ENCODE measurements at regions not wholly inside any gene's neighbourhood (a gene's known extent, or its start where the extent isn't known, plus 50 kb on each side); places are given as distances from the start of the nearest gene placed in this dataset.
A peak's percentile ranks its signal among the peaks of the same experiment; 100 is the strongest.

DNA sequence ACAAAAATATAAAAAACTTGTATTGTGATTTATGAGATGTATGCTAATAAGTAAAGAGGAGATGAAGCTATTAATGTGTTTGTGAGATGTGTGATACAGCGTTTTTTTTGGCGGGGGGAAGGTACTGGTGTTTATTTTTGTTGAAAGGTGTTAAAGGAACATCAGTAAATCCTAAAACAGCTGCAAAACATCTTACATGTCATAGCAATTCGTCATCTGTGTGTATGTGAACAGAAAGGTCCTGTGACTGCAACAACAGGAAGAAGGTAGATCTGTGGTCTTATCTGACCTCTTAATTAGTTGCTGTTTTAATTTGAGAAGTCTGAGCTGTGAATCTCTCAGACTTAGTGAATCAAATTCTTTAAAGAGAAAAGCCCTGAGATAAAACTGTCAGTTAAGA, 1041.1 kb downstream of the JRKL start:
- no peak for DNase-seq (ENCODE audit: low spot score)

DNA sequence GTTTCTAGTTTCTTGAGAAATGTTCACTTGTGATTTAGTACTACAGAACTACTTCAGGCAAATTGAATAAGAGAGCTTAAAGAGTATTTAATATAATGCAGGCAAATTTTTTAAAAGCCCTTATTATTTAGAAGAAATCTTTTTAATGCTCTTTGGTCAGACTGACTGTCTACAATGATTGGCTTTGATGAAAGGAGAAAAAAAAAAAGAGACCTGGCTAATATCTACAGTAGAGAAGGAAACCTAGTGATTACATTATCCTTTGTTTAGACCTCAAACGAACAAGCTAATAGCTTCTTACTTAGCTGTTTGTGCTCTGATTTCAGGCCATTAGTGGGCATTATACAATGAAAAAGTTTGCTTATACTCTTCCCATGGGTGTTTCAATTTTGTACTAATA, 1043.1 kb downstream of the JRKL start:
- DNase-seq (ENCODE audit: low spot score): no peak

DNA sequence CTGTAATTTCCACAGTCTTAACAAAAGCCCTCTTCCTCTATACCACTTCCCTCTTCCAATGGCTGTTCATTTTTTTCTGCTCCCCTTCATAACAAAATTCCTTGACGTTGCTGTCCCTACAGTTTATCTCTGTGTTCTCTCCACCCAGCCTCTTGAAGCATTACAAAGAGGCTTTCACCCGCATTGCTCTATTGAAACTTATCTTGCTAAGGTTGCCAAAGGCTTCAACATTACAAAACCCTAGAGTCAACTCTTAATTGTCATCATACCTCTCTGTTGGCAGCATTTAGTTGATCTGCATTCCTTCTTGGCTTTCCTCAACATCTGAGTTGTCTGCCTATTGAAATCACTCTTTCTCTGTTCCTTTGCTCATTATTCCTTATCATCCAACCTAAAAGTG, 1055.7 kb downstream of the JRKL start:
- DNase-seq (ENCODE audit: low spot score): no peak

DNA sequence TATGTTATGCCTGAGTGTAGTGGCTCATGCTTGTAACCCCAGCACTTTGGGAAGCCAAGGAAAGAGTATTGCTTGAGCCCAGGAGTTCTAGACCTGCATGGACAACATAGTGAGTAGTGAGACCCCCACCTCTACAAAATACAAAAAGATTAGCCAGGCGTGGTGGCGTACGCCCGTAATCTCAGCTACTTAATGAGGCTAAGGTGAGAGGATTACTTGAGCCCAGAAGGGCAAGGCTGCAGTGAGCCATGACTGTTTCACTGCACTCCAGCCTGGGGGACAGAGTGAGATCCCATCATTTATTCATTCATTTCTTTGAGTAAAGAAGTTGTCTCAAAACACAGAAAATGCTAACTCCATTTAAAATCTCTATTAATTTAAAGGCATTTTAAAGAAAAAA, 1061.6 kb downstream of the JRKL start:
- no peak for DNase-seq (ENCODE audit: low spot score)

DNA sequence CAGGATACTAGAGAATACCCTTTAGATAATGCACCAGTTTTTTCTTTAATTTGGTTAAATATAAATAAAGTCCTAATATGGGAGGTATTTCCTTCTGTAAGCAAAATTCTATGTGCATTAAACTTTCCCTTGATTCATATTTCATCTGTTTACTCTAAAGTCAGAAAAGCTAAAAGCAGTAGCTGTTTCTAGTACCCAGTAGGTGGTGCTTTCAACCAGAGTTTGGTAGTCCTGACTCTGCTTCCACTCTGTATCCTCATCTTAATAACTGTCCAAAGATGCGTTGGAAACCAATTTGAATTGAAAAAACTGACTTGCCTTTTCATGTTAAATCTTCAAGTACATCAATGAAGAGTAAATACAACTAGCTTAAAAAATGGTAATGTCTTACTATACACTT, 1065.2 kb downstream of the JRKL start:
- peak; percentile 25 for DNase-seq (ENCODE audit: low spot score)

DNA sequence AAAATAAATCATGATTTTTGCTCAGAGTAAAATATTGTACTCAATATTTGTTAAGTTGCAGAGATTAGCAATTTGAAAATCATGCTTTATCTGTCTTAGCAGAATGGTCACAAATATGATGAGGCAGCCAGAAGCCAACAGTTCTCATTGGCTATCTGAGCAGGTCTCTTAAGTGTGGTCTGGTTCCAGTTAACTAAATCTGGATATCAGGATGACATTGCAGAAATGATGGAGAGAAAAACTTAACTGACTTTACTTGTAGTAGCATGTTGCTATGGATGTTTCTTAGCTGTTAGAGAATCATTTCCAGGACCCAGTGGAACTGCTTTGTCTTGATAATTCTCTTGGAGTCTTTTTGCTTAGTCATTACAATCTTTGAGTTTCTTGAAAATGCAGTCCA, 1070.3 kb downstream of the JRKL start:
- DNase-seq (ENCODE audit: low spot score): no peak

DNA sequence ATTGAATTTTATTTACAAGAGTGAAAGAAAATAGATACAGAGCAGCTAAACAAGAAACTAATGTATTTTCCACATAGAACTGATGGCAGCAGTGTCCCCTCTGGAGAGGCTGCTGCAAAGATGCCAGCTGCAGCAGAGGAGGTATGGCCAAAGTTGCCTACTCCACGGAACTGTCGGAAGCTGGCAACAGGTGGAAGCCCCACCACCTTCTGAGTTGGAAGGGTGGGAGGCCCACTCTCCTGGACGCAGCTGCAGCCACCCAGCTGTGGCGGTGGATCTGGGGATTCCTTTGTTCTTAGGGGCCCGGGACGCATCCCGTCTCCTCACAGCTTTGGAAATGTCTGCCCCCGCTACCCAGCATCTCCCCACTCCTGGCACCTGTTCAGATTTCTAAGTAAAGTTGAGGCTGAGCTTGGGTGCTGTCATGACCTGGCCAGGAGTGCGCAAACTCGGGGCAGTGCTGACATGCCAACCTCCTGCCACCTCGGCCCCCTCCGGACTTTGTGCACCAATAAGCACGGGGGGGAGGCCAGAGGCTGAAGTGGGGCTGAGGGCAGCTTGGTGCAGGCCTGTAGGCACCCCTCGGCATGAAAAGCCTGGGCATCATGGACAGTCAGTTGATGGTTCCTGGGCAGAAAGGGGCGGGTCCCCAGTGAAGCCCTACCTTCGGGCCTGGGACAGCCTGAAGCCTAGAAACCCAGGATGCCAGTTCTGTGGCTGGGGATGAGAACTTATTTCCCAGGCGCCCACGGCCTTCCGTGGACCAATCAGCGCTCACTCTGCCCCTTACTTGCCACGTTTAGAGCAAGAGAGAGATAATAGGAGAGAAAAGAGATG, 1071.4 kb downstream of the JRKL start:
- no peak for DNase-seq (ENCODE audit: low spot score)

DNA sequence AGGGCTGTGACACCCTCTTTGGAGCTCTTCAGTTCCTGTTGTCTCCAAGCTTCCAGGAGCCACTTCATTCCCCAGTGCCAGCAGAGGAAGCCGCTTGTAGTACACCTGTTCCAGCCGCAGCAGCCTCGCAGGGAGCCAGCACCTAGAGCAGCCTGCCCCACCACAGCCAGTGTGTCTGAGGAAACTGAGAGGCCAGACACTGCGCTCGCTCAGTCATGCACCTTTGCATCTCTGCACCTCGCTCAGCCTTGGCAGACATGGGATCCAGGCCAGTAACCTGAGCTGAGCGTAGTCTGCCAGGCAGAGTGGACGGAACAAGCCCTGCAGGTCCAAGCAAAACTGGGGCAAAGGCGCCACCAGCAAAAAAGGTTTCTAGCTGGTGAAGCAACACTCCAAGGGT, 1072.1 kb downstream of the JRKL start:
- DNase-seq (ENCODE audit: low spot score): no peak

DNA sequence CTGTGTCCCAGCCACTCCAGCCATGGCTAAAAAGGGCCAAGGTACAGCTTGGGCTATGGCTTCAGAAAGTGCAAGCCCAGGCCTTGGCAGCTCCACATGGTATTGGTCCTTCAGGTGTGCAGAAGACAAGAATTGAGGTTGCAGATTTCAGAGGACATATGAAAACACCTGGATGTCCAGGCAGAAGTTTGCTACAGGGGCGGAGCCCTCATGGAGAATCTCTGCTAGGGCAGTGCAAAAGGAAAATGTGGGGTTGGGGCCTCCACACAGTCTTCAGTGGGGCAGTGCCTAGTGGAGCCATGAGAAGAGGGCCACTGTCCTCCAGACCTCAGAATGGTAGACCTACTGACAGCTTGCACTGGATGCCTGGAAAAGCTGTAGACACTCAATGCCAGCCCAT, 1074.1 kb downstream of the JRKL start:
- DNase-seq (ENCODE audit: low spot score): no peak

DNA sequence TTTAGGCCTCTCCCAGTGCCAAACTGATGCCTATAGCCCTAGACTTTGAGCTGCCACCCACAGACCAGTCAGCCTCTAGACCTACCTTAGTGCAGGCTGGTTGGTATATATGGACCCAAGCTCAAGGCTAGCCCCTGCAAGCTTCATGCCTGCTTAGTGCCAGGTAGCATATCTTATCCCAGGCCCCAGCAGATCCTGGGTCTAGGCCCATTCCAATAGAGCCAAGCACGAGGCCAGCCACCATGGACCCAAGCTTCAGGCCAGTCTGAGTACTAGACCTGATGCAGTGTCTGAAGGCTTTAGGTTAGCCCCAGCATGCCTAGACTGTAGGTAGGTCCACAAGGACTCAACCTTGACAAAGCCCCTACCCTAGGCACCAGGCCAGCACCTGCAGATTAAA, 1081.7 kb downstream of the JRKL start:
- no peak for DNase-seq (ENCODE audit: low spot score)

DNA sequence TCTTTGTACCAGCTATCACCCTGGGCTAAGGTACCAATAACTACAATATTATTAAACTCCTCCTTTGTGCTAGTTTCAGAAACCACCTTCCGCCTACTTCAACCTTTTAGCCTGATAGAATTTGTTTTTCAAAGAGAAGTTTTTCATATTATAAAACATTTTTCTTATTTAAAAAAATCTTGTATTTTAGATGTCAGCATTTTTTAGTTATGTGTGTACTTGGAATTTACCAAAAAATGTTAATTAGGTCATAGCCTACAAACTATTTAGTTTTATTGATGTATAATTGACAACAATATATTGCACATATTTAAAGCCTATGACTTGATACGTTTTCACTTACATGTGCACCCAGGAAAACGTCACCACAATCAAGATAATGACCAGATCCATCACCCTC, 1097.6 kb downstream of the JRKL start:
- no peak for DNase-seq (ENCODE audit: low spot score)

DNA sequence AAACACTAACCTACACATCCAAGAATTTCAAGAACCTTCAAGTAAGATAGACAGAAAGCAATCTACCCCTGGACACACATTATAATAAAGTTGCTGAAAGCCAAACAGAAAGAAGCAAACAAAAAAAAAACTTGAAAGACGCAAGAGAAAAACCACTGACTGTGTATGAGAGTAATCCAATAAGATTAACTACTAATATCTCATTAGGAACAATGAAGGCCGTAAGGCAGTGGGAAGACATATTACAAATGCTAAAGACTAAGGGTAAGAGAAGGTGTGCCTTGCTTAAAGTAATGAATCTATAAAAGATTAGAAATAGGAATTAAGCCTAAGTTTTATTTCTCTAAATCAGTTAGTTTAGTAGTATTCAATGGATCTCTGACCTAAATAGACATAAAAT, 1109.1 kb downstream of the JRKL start:
- no peak for DNase-seq (ENCODE audit: low spot score)

DNA sequence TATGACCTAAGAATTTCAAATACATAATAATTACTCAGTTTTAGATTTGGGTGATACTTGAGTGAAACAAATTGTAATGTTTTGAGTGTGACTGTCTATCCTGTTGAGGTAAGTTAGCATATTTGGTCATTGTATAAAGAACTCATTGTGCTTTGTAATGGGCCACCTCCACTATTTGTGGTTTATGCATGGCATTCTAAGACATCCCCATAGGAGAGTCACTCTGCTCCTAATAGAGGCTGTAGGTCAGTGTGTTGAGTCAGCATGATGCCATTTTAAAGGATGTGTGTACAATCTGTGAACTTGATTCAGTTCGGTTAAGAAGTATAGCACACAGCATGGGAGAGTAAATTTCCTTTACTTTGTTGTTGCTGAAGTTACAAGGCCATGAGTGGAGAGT, 1112.4 kb downstream of the JRKL start:
- no peak for DNase-seq (ENCODE audit: low spot score)

DNA sequence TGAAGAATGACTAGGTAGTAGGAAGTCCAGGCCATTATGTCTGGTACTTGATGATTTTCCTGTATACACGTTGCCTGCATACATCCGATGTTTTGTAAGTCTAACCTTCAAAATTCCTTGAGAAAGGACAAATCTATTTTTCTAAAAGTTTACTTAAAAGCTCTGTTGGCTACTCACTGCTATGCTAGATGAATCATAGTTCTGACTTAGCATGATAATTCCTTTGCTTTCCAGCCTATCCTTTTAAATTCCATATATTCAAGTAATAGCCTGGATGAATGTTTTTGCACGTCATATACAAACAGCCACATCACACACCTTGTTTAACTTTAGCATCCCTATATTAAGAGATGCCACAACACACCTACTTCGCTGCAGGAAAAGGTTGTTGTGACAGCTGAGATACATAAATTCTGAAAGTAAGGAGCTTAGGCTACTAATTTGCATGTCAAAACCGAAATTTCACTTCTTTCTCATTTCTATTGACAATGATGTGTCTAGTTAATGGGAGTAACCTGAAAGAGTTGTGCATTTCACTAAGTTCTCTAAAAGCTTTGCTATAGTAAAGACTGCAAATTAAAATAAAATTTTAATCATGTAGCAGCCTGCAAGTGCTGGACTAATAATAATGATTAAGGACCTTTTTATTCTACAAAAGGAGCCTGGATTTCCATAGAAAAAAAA, 1116.4 kb downstream of the JRKL start:
- no peak for DNase-seq (ENCODE audit: low spot score)

DNA sequence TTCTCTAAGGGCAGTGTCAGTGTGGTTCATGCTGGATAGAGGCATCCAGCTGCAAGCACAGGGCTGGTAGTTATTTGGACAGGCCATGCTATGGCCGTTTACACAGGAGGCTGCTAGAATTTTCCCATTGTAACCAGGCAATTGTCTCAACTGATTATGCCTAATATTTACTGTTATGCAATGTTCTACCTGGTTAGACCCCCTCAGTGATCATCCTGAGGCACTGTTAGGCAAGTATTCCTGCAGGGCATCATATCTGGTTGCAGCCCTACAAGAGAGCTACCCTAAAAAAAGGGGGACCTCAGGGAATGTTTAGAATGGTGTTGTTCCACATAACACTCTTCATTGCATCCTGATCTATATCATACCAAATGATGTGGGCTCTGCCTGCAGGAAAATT, 1124.6 kb downstream of the JRKL start:
- no peak for DNase-seq (ENCODE audit: low spot score)

DNA sequence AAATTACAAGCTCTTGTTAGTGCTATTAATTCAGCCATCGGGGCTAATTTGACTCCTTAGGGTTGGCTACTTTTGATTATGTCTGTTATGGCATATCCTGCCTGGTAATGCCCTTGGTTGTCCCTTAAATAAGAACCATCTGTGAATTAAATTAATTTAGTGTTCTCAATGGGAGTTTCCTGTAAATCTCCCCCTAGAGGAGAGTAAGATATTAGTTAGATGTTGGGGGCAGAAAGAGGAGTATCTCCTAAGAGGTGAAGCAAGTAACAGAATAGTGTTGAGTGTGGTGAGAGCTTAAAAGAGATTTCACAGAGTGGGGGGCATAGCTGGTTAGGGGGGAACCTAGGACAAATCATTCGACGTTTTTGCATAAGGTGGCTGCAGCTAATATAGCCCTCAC, 1126.9 kb downstream of the JRKL start:
- no peak for DNase-seq (ENCODE audit: low spot score)

DNA sequence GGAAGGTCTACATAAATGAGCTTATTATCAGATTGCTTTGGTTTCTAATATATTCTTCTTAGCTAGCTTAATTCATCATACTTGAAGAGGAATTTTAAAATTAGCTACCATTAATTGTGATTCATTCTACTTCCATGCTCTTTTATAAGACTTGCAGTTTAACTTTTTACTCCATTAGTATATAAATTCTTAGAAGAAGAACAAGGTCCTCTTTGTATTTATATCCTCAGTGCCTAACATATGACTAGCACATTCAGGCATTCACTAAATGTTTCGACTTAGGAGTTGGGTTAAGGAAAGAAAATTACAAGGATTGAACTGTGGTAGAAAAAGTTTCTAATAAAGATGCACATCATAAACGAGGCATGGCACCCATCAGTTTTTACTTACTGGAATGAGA, 1135.5 kb downstream of the JRKL start:
- DNase-seq (ENCODE audit: low spot score): no peak

DNA sequence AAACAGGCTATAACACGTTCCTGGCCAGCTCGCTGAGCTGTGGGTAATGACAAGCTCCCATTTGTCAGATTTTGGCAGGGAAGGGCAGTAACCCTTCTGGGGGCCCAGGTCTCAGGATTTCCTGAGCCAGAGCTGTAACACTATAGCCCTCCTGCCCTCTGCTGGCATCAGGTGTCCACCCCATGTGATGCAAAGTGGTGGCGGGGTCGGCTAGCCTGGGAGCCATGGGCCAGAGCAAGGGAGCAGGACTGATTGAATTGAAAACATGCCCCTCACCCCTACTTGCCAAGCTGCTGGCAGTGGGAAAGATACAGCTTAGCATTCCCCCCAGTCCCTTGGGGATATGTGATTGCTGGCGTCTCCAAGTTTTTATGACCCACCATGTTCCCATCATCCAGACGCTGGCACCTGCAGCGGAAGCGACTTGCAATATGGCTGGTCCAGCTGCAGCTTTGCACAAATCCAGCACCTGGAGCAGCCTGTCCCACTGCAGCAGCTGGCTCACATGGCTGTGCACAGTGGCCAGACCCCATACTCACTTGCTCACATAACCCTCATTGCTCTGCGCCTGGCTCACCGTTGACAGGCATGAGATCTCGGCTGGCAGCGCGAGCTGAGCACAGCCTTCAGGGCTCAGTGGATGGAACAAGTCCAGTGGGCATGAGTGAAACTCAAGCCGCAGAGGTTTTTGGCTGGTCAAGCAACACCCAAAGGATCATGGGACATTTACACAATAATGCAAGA, 1147.8 kb downstream of the JRKL start:
- no peak for DNase-seq (ENCODE audit: low spot score)

DNA sequence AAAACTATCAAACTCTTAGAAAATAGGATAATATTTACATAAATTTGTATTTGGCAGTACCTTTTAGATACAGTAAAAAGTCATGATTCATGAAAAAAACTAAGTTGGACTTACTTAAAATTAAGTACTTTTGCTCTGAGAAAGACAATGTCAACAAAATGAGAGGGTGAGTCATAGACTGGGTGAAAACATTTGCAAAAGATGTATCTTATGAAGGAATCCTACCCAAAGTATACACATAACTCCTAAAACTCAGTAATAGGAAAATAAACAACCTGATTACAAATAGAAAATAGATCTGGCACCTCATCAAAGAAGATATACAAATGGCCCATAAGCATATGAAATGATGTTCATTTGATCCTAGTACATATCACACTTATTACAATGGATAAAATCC, 1154.6 kb downstream of the JRKL start:
- no peak for DNase-seq (ENCODE audit: low spot score)

DNA sequence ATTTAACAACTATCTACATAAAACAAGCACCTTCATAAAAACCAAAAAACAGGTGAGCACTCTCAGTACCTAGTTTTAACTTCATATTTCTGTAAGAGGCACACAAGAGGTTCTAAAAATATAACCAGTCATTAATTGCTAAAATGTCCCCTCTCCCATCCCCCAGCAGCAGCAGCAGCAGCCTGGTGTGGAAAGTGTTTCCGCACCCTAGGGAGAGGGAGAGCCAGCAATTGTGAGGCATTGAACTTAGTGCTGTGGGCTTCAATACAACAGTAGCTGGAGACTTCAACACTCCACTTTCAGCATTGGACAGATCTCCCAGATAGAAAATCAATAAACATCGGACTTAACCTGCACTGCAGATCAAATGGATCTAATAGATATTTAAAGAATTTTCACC, 1158.5 kb downstream of the JRKL start:
- no peak for DNase-seq (ENCODE audit: low spot score)

DNA sequence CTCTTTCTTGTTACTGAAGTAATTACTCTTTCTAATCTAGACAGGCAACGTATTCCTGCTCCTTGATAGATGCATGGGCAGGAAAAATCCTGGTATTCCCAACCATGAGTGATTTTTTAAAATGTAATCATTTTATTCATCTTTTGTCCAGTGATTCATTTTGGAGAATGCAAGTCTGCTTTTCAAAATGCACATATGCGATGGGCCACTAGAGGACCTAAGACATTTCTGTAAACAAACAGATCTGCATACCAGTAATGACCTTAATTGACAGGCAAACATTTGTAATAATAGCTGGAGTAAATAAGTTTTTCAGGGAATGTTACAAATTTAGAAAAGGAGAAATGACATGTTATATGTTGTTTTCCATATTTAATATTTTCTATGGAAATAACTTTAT, 1167.6 kb downstream of the JRKL start:
- no peak for DNase-seq (ENCODE audit: low spot score)

DNA sequence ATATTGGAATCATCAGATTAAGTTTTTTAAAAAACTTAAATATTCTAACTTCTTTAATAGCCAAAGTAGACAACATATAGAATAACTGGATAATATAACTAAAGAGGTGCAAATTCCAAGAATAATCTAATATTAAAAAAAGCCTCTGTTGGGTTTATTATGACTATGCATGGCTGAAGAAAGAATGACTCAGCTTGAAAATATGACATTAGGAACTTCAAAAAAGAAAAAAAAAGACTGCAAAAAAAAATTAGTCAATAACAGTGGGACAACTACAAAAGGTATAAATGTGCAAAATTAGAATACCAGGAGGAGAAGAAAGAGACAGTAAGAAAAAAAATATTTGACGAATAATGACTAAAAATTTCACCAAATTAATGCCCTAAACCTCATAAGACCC, 1178.0 kb downstream of the JRKL start:
- DNase-seq (ENCODE audit: low spot score): no peak

DNA sequence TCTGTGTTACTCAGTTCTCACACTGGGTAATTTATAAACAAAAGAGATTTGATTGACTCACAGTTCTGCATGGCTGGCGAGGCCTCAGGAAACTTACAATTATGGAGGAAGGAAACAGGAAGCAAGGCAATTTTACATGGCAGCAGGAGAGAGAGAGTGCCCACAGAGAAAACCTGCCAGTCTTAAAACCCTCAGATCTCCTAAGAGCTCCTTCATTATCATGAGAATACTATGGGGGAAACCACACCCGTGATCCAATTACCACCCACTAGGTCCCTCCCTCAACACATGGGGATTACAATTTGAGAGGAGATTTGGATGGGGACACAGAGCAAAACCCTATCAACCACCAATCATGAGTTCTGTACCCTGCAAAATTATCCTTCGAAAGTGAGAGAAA, 1180.8 kb downstream of the JRKL start:
- no peak for DNase-seq (ENCODE audit: low spot score)

All from LoVo (cell line).